Body of pancreas (tissue), 4 donors: ENCODE measurements at regions not wholly inside any gene's neighbourhood (a gene's known extent, or its start where the extent isn't known, plus 50 kb on each side); places are given as distances from the start of the nearest gene placed in this dataset.

Source experiments
- POLR2A ChIP-seq, 3 donors: fragments of 450-650 bp; IDR thresholded peaks; one replicate each; pipeline ENCODE4 v1.6.1; 2016; ENCODE audit warnings: antibody characterized with exemption in 3 of 3, mild to moderate bottlenecking in 2 of 3
- TF ChIP-seq, protein P1 (sequence below), 7 experiments: fragments of 450-650 bp in 4 of 7; fragments of 200-600 bp in 3 of 7; sonication (generic) in 3 of 7; IDR thresholded peaks; one replicate each; pipeline ENCODE4 v1.5.1; 2016 to 2019; ENCODE audit warnings: antibody characterized with exemption in 7 of 7

DNA sequence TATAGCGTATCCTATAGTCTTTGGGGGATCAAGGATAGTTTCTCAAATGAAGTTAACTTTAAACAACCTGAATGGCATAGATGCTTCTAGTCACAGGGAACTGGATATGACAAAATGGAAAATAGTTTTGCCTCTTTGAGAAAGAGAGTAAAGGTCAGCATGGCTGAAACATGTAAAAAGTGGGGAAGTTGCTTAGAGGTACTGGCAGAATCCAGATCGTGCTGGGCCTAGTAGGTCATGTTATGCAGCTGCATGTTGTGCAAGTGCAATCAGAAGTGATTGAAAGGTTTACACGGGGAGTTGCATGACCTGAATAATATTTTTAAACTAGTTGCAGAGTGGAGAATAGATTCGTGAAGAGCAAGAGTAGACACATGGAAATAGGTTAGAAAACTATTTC is 201.1 kb upstream of the HDAC9 start:
- TF ChIP-seq, protein P1, sequence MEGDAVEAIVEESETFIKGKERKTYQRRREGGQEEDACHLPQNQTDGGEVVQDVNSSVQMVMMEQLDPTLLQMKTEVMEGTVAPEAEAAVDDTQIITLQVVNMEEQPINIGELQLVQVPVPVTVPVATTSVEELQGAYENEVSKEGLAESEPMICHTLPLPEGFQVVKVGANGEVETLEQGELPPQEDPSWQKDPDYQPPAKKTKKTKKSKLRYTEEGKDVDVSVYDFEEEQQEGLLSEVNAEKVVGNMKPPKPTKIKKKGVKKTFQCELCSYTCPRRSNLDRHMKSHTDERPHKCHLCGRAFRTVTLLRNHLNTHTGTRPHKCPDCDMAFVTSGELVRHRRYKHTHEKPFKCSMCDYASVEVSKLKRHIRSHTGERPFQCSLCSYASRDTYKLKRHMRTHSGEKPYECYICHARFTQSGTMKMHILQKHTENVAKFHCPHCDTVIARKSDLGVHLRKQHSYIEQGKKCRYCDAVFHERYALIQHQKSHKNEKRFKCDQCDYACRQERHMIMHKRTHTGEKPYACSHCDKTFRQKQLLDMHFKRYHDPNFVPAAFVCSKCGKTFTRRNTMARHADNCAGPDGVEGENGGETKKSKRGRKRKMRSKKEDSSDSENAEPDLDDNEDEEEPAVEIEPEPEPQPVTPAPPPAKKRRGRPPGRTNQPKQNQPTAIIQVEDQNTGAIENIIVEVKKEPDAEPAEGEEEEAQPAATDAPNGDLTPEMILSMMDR (IDR thresholded peaks at IDR 0.05), result no peak
- no peak for TF ChIP-seq POLR2A (IDR thresholded peaks at IDR 0.05)
